Fibroblast of lung (primary cell): ENCODE measurements at regions not wholly inside any gene's neighbourhood (a gene's known extent, or its start where the extent isn't known, plus 50 kb on each side); places are given as distances from the start of the nearest gene placed in this dataset.

ENCODE experiments used
- DNase-seq, 2 donors: peaks; one replicate each; pipeline versions ENCODE4 v3.0.0 to v3.0.0-alpha.2; 2010; ENCODE audit warnings: low read depth in 2 of 2
- H2AFZ ChIP-seq: 2 replicates; pipeline ENCODE4 v1.5.1; 2012; ENCODE audit warnings: low read length, control low read depth, inconsistent platforms
- H3K27ac ChIP-seq: 2 replicates; pipeline ENCODE4 v1.5.1; 2011; ENCODE audit warnings: low read length, control low read depth; ENCODE audit not compliant: insufficient read depth
- H3K27me3 ChIP-seq: 2 replicates; pipeline ENCODE4 v1.5.1; 2011; ENCODE audit warnings: mild to moderate bottlenecking, low read length; ENCODE audit not compliant: control insufficient read depth, insufficient read depth
- H3K36me3 ChIP-seq: 2 replicates; pipeline ENCODE4 v1.5.1; 2011; ENCODE audit warnings: low read length; ENCODE audit not compliant: control insufficient read depth, insufficient read depth
- H3K4me1 ChIP-seq: 2 replicates; pipeline ENCODE4 v1.5.1; 2011; ENCODE audit warnings: low read length; ENCODE audit not compliant: control insufficient read depth, insufficient read depth; ENCODE audit errors: extremely low read depth
- H3K4me2 ChIP-seq: 2 replicates; pipeline ENCODE4 v1.5.1; 2011; ENCODE audit warnings: low read length, control low read depth; ENCODE audit not compliant: insufficient read depth; ENCODE audit errors: extremely low read depth
- H3K4me3 ChIP-seq, 4 experiments: fragments of 200-600 bp in 1 of 4; sonication (generic) in 1 of 4; replicated peaks in 1 of 4; 2 replicates each; pipeline ENCODE4 v1.5.1; 2011 to 2016; ENCODE audit warnings: low read length in 4 of 4, low read depth in 3 of 4, mild to moderate bottlenecking in 3 of 4, control low read depth in 2 of 4, inconsistent platforms in 1 of 4, mixed read lengths in 1 of 4; ENCODE audit not compliant: insufficient read depth in 1 of 4; ENCODE audit errors: control extremely low read depth in 1 of 4
- H3K79me2 ChIP-seq: 2 replicates; pipeline ENCODE4 v1.5.1; 2012; ENCODE audit warnings: mild to moderate bottlenecking, low read length, inconsistent platforms; ENCODE audit not compliant: control insufficient read depth, insufficient read depth
- H3K9ac ChIP-seq: 2 replicates; pipeline ENCODE4 v1.5.1; 2011; ENCODE audit warnings: mild to moderate bottlenecking, low read length, control low read depth; ENCODE audit not compliant: insufficient read depth
- H3K9me3 ChIP-seq: 2 replicates; pipeline ENCODE4 v1.5.1; 2012; ENCODE audit warnings: low read depth, low read length; ENCODE audit not compliant: control insufficient read depth, insufficient read depth
- H4K20me1 ChIP-seq: 2 replicates; pipeline ENCODE4 v1.5.1; 2011; ENCODE audit warnings: low read length; ENCODE audit not compliant: control insufficient read depth, insufficient read depth; ENCODE audit errors: extremely low read depth
- CTCF ChIP-seq, 2 donors: IDR thresholded peaks in 1 of 2; conservative IDR thresholded peaks in 1 of 2; 1 replicate in 1 of 2; 2 replicates in 1 of 2; pipeline ENCODE4 v1.5.1; 2011 to 2012; ENCODE audit warnings: low read length in 2 of 2, control low read depth in 1 of 2, inconsistent platforms in 1 of 2, low read depth in 1 of 2, mild to moderate bottlenecking in 1 of 2
- EZH2 ChIP-seq: IDR thresholded peaks from 2 replicates; pipeline ENCODE4 v1.5.1; 2012; ENCODE audit warnings: low read length, control low read depth, mild to moderate bottlenecking; ENCODE audit errors: missing control alignments

- H4K20me1 ChIP-seq, result no peaks in the 10 kb centered on the region
- peaks cover 3% of the 10 kb centered on the region for H3K4me1 ChIP-seq
- no peak overlapping the region for H3K4me2 ChIP-seq
- no peak overlapping the region for H3K27ac ChIP-seq
- no peak overlapping the region for H3K4me3 ChIP-seq
- peak; percentile 50 to 70 for DNase-seq
- no peaks in the 10 kb centered on the region for H3K36me3 ChIP-seq
- H3K9me3 ChIP-seq, result no peaks in the 10 kb centered on the region
- TF ChIP-seq EZH2 (no peak), CTCF (conservative IDR thresholded peaks at IDR 0.05 in 1 of 2, IDR thresholded peaks at IDR 0.05 in 1 of 2; ENCODE audit: low read depth in 1 of 2, low read length in 2 of 2) (no peak)
- H3K79me2 ChIP-seq, result no peaks in the 10 kb centered on the region
- no peak overlapping the region for H3K9ac ChIP-seq
- H3K27me3 ChIP-seq, result no peaks in the 10 kb centered on the region
- H2AFZ ChIP-seq, result no peak overlapping the region
Measured at GRCh38 chr5:68456756-68457217, 241.2 kb downstream of the PIK3R1 start.

GRCh38 chr5:68457285-68457684 is 241.7 kb downstream of the PIK3R1 start:
- H3K9me3 ChIP-seq, result no peaks in the 10 kb centered on the region
- peaks cover 3% of the 10 kb centered on the region for H3K4me1 ChIP-seq
- no peak overlapping the region for H2AFZ ChIP-seq
- no peak overlapping the region for H3K4me3 ChIP-seq
- no peaks in the 10 kb centered on the region for H3K27me3 ChIP-seq
- no peaks in the 10 kb centered on the region for H3K79me2 ChIP-seq
- no peaks in the 10 kb centered on the region for H3K36me3 ChIP-seq
- H3K9ac ChIP-seq, result no peak overlapping the region
- no peak for DNase-seq
- no peak for TF ChIP-seq CTCF (conservative IDR thresholded peaks at IDR 0.05 in 1 of 2, IDR thresholded peaks at IDR 0.05 in 1 of 2; ENCODE audit: low read depth in 1 of 2, low read length in 2 of 2)
- no peak for TF ChIP-seq EZH2
- H4K20me1 ChIP-seq, result no peaks in the 10 kb centered on the region
- H3K4me2 ChIP-seq, result no peak overlapping the region
- no peak overlapping the region for H3K27ac ChIP-seq

- H4K20me1 ChIP-seq, result no peaks in the 10 kb centered on the region
- H3K9me3 ChIP-seq, result no peaks in the 10 kb centered on the region
- TF ChIP-seq CTCF (conservative IDR thresholded peaks at IDR 0.05 in 1 of 2, IDR thresholded peaks at IDR 0.05 in 1 of 2; ENCODE audit: low read depth in 1 of 2, low read length in 2 of 2) (no peak), EZH2 (no peak)
- H3K79me2 ChIP-seq, result no peaks in the 10 kb centered on the region
- H3K4me3 ChIP-seq, result no peak overlapping the region
- H3K36me3 ChIP-seq, result no peaks in the 10 kb centered on the region
- H3K27me3 ChIP-seq, result no peaks in the 10 kb centered on the region
- H3K4me1 ChIP-seq, result peaks cover 3% of the 10 kb centered on the region
- peak in 1 of 2 donors; percentile 31 for DNase-seq
- no peak overlapping the region for H3K27ac ChIP-seq
- H3K4me2 ChIP-seq, result no peak overlapping the region
- no peak overlapping the region for H3K9ac ChIP-seq
- H2AFZ ChIP-seq, result no peak overlapping the region
Measured at GRCh38 chr5:68458416-68459021, 243.0 kb downstream of the PIK3R1 start.
